H9 (cell line): ENCODE measurements at regions not wholly inside any gene's neighbourhood (a gene's known extent, or its start where the extent isn't known, plus 50 kb on each side); places are given as distances from the start of the nearest gene placed in this dataset.

Source experiments
- DNase-seq: peaks from one replicate; pipeline ENCODE4 v3.0.0-alpha.2; 2017
- H2AFZ ChIP-seq: one replicate; pipeline ENCODE4 v1.6.1; 2013; ENCODE audit warnings: mild to moderate bottlenecking, low read length, control low read depth, moderate library complexity
- H2AK5ac ChIP-seq: 2 replicates; pipeline ENCODE4 v1.6.1; 2013; ENCODE audit warnings: low read length, control low read depth, mixed read lengths; ENCODE audit not compliant: insufficient read length
- H2BK120ac ChIP-seq: one replicate; pipeline ENCODE4 v1.6.1; 2013; ENCODE audit warnings: low read depth, mild to moderate bottlenecking, low read length, control low read depth, inconsistent platforms; ENCODE audit not compliant: poor library complexity, severe bottlenecking
- H2BK12ac ChIP-seq: 2 replicates; pipeline ENCODE4 v1.6.1; 2013; ENCODE audit warnings: low read length, control low read depth, mixed read lengths, low read depth; ENCODE audit not compliant: insufficient read length
- H2BK15ac ChIP-seq: 2 replicates; pipeline ENCODE4 v1.6.1; 2013; ENCODE audit warnings: low read depth, low read length, control low read depth
- H2BK20ac ChIP-seq: one replicate; pipeline ENCODE4 v1.6.1; 2013; ENCODE audit warnings: low read depth, mild to moderate bottlenecking, low read length, control low read depth, inconsistent platforms; ENCODE audit not compliant: poor library complexity, severe bottlenecking
- H2BK5ac ChIP-seq: 2 replicates; pipeline ENCODE4 v1.6.1; 2013; ENCODE audit warnings: low read length, control low read depth, mixed read lengths; ENCODE audit not compliant: insufficient read length
- H3K14ac ChIP-seq: 2 replicates; pipeline ENCODE4 v1.6.1; 2013; ENCODE audit warnings: low read length, control low read depth; ENCODE audit not compliant: insufficient read depth
- H3K18ac ChIP-seq: 2 replicates; pipeline ENCODE4 v1.6.1; 2013; ENCODE audit warnings: low read depth, mild to moderate bottlenecking, mixed read lengths, low read length, control low read depth; ENCODE audit not compliant: insufficient read length
- H3K23ac ChIP-seq: 2 replicates; pipeline ENCODE4 v1.6.1; 2013; ENCODE audit warnings: low read length, control low read depth, mixed read lengths, low read depth; ENCODE audit not compliant: insufficient read length
- H3K23me2 ChIP-seq: 2 replicates; pipeline ENCODE4 v1.6.1; 2013; ENCODE audit warnings: low read depth, mild to moderate bottlenecking, mixed read lengths, low read length, control low read depth; ENCODE audit not compliant: insufficient read length, poor library complexity, severe bottlenecking
- H3K27ac ChIP-seq: 2 replicates; pipeline ENCODE4 v1.5.1; 2013; ENCODE audit warnings: low read length, control low read depth, mixed read lengths, low read depth; ENCODE audit not compliant: insufficient read length
- H3K27me3 ChIP-seq: 2 replicates; pipeline ENCODE4 v1.6.1; 2013; ENCODE audit warnings: low read length, control low read depth, inconsistent platforms; ENCODE audit not compliant: insufficient read depth
- H3K4ac ChIP-seq: 2 replicates; pipeline ENCODE4 v1.6.1; 2013; ENCODE audit warnings: low read depth, mild to moderate bottlenecking, control low read depth, inconsistent platforms, low read length, moderate library complexity
- H3K4me1 ChIP-seq: 2 replicates; pipeline ENCODE4 v1.6.1; 2013; ENCODE audit warnings: low read length, control low read depth, inconsistent platforms; ENCODE audit not compliant: insufficient read depth
- H3K4me2 ChIP-seq: 2 replicates; pipeline ENCODE4 v1.6.1; 2013; ENCODE audit warnings: low read length, control low read depth, mixed read lengths; ENCODE audit not compliant: insufficient read length, insufficient read depth
- H3K56ac ChIP-seq: 2 replicates; pipeline ENCODE4 v1.6.1; 2013; ENCODE audit warnings: low read depth, mild to moderate bottlenecking, mixed read lengths, low read length, control low read depth; ENCODE audit not compliant: insufficient read length
- H3K79me1 ChIP-seq: 2 replicates; pipeline ENCODE4 v1.6.1; 2013; ENCODE audit warnings: low read depth, mild to moderate bottlenecking, moderate library complexity, low read length, control low read depth, inconsistent platforms; ENCODE audit not compliant: insufficient read depth, poor library complexity, severe bottlenecking
- H3K79me2 ChIP-seq: 2 replicates; pipeline ENCODE4 v1.6.1; 2013; ENCODE audit warnings: low read length, control low read depth, inconsistent platforms; ENCODE audit not compliant: insufficient read depth
- H3K9ac ChIP-seq: 2 replicates; pipeline ENCODE4 v1.6.1; 2013; ENCODE audit warnings: low read length, control low read depth, mixed read lengths; ENCODE audit not compliant: insufficient read length; ENCODE audit errors: extremely low read depth
- H3K9me3 ChIP-seq: one replicate; pipeline ENCODE4 v1.6.1; 2013; ENCODE audit warnings: low read depth, low read length, inconsistent platforms; ENCODE audit not compliant: control insufficient read depth
- H3T11ph ChIP-seq: one replicate; pipeline ENCODE4 v1.6.1; 2013; ENCODE audit warnings: mild to moderate bottlenecking, low read length, control low read depth, inconsistent platforms
- H4K20me1 ChIP-seq: one replicate; pipeline ENCODE4 v1.6.1; 2013; ENCODE audit not compliant: control insufficient read depth, insufficient read length, insufficient read depth
- H4K5ac ChIP-seq: 2 replicates; pipeline ENCODE4 v1.6.1; 2013; ENCODE audit warnings: low read depth, mild to moderate bottlenecking, mixed read lengths, low read length, control low read depth; ENCODE audit not compliant: insufficient read length
- H4K8ac ChIP-seq: replicated peaks from 2 replicates; pipeline ENCODE4 v1.6.1; 2013; ENCODE audit warnings: low read length, control low read depth, mixed read lengths, low read depth; ENCODE audit not compliant: insufficient read length
- H4K91ac ChIP-seq: 2 replicates; pipeline ENCODE4 v1.6.1; 2013; ENCODE audit warnings: low read depth, mild to moderate bottlenecking, moderate library complexity, mixed read lengths, low read length, control low read depth; ENCODE audit not compliant: insufficient read length
- H3K27ac Mint-ChIP-seq, 3 experiments: 2 replicates in 2 of 3; 3 replicates in 1 of 3; pipeline ENCODE4 v1.8.0; 2020 to 2021; ENCODE audit warnings: mixed read lengths in 3 of 3, mild to moderate bottlenecking in 1 of 3, moderate library complexity in 1 of 3
- H3K27me3 Mint-ChIP-seq: 2 replicates; pipeline ENCODE4 v1.8.0; 2021; ENCODE audit warnings: low read depth, mild to moderate bottlenecking, moderate library complexity, mixed read lengths
- H3K36me3 Mint-ChIP-seq, 3 experiments: 2 replicates in 2 of 3; 3 replicates in 1 of 3; pipeline ENCODE4 v1.8.0; 2020 to 2021; ENCODE audit warnings: low read depth in 3 of 3, mixed read lengths in 3 of 3; ENCODE audit not compliant: insufficient read depth in 1 of 3
- H3K4me1 Mint-ChIP-seq, 2 experiments: 2 replicates each; pipeline ENCODE4 v1.8.0; 2020; ENCODE audit warnings: mixed read lengths in 2 of 2
- H3K4me3 Mint-ChIP-seq, 2 experiments: 2 replicates in 1 of 2; 3 replicates in 1 of 2; pipeline ENCODE4 v1.8.0; 2020 to 2021; ENCODE audit warnings: mild to moderate bottlenecking in 2 of 2, mixed read lengths in 2 of 2, moderate library complexity in 1 of 2
- H3K9me3 Mint-ChIP-seq, 2 experiments: 2 replicates in 1 of 2; 3 replicates in 1 of 2; pipeline ENCODE4 v1.8.0; 2020; ENCODE audit warnings: mild to moderate bottlenecking in 2 of 2, mixed read lengths in 2 of 2, moderate library complexity in 1 of 2
- WGBS: extraction: QIAGEN DNeasy Blood & Tissue Kit; methylation state at CpG from one replicate; pipeline ENCODE4 v1.1.7; 2013; ENCODE audit warnings: missing lambda C conversion rate, low lambda C conversion rate, mixed read lengths; ENCODE audit not compliant: insufficient read length; ENCODE audit errors: extremely low coverage; 5-methylcytosine and 5-hydroxymethylcytosine counted together
- TF ChIP-seq, protein P1 (sequence below): fragments of 200-600 bp; sonication (generic); conservative IDR thresholded peaks from 3 replicates; pipeline ENCODE4 v1.8.0; 2021; ENCODE audit warnings: antibody characterized with exemption, mild to moderate bottlenecking

DNA sequence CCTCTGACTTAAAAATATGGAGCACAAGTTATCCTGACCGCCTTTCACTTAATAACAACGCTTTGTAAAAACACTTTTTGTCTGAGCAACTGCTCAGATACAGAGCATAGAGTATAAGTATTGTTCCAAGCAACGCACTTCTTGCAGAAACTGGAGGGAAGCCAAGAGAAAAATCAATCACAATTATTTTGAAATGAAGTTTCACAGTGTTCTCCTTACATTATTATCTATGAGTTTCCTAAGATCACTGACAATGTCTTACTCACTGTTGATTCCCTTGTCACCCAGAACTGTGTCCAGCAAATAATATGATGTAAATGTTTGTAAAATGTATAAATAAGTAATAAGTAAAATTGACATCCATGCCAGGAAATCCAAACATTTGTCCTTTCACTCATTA, 184.6 kb upstream of the GPR149 start:
- Histone ChIP-seq H3K14ac (no peak overlapping the region), H2BK120ac (no peak overlapping the region), H4K5ac (no peak overlapping the region), H4K8ac (no peak overlapping the region), H3K56ac (no peak overlapping the region), H3K4me2 (no peak overlapping the region), H3K4me1 (no peaks in the 10 kb centered on the region), H2BK12ac (no peak overlapping the region), H3K27ac (no peak overlapping the region), H3K23me2 (no peaks in the 10 kb centered on the region), H3K18ac (no peak overlapping the region), H2AFZ (no peak overlapping the region), H2BK15ac (no peak overlapping the region), H3T11ph (no peak overlapping the region), H2AK5ac (no peak overlapping the region), H3K4ac (no peak overlapping the region), H2BK20ac (no peak overlapping the region), H3K79me1 (no peaks in the 10 kb centered on the region), H3K79me2 (no peaks in the 10 kb centered on the region), H3K27me3 (no peaks in the 10 kb centered on the region), H4K91ac (no peak overlapping the region), H4K20me1 (no peaks in the 10 kb centered on the region), H2BK5ac (no peak overlapping the region), H3K9me3 (no peaks in the 10 kb centered on the region), H3K9ac (no peak overlapping the region), H3K23ac (no peak overlapping the region)
- TF ChIP-seq, protein P1, sequence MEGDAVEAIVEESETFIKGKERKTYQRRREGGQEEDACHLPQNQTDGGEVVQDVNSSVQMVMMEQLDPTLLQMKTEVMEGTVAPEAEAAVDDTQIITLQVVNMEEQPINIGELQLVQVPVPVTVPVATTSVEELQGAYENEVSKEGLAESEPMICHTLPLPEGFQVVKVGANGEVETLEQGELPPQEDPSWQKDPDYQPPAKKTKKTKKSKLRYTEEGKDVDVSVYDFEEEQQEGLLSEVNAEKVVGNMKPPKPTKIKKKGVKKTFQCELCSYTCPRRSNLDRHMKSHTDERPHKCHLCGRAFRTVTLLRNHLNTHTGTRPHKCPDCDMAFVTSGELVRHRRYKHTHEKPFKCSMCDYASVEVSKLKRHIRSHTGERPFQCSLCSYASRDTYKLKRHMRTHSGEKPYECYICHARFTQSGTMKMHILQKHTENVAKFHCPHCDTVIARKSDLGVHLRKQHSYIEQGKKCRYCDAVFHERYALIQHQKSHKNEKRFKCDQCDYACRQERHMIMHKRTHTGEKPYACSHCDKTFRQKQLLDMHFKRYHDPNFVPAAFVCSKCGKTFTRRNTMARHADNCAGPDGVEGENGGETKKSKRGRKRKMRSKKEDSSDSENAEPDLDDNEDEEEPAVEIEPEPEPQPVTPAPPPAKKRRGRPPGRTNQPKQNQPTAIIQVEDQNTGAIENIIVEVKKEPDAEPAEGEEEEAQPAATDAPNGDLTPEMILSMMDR, result no peak
- peaks cover 3 to 11% of the 10 kb centered on the region in 2 experiments; a peak in 4 of 5 replicates for H3K9me3 Mint-ChIP-seq
- H3K4me1 Mint-ChIP-seq, result no peaks in the 10 kb centered on the region
- H3K36me3 Mint-ChIP-seq, result peaks cover 0 to 9% (median 2%) of the 10 kb centered on the region in 3 experiments; a peak in 1 of 7 replicates
- DNase-seq, result no peak
- no peaks in the 10 kb centered on the region for H3K27me3 Mint-ChIP-seq
- WGBS, result no CpG with 5 or more reads among the region's 3 CpGs
- H3K4me3 Mint-ChIP-seq, result no peak overlapping the region
- H3K27ac Mint-ChIP-seq, result no peak overlapping the region
